NCI-H526 (cell line): ENCODE measurements at regions not wholly inside any gene's neighbourhood (a gene's known extent, or its start where the extent isn't known, plus 50 kb on each side); places are given as distances from the start of the nearest gene placed in this dataset.
"Not testable (repeated sequence)": the region's sequence is repeated elsewhere in the genome, so short reads cannot be mapped to it uniquely, and the experiment has no call there.

Experiments
- DNase-seq, 2 experiments: peaks; one replicate each; lab custom pipeline; 2025; lab: John Stamatoyannopoulos, UW

DNA sequence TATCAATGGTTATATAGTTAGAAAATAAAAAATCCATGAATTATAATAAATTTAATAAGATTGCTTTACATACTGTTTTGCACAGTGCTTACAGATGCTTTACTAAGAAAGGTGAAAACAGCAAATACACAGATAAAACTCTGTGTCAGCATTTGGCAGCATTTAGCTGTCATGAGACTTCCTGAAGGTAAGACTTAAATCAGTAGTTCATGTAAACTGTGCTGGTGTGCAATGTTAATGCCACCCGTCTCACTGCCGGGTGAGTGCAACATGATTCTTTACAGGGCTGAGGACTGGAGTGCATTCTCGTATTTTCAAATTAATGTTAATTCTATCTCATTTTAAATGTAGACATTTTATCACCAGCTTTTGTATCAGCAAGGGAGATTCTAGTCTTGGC is 326.2 kb upstream of the POT1 start:
- DNase-seq: no peak

DNA sequence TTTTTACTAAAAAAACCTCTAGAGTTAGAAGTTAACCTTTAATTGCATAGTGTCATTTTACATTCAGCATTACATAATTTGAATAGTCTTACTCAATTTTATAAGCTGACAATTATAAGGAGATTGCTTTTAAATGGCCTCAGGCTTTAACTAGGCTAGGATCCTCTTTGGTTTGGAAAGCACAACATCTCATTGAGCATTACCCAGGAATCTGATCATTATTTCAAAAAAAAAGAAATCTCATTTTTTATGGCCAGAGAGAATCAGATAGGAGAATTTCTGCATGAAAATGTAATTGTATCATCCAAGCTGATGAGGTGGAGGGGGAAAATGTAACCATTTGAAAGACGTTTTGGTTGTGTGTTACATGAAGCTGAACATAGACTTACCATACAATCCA is 324.9 kb upstream of the POT1 start:
- DNase-seq: no peak

DNA sequence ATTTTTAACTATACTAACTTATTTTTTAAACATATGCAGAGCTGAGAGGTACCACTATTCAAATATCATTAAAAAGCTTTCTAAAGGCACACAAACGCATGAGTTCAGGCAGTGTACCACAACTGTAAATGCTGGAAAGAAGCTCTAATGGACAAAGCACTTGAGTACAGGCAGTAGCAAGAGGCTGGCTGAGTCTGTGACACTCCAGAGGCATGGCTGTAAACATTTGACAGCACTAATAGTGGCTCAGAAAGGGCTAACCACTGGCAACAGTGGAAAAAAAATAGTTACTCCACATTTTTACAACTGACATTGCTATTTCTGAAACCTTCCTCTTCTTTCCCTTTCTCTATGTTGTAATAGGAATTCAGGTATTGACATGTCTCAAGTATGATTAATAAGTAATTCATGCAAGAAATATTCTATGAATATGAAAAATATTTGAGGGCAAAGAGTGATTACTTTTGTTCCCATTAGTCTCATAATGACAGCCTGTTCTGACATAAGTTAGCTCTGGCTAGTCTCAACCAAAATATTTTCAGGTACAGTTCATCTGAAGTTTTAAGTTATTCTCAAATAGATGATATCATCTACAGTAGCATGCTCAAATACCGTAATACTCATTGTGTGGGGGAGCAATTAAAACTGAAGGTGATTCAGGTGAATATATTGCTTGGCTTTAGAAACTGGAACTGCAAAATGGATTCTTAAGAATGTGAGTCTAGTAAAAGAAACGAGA is 324.0 kb upstream of the POT1 start:
- DNase-seq: no peak

DNA sequence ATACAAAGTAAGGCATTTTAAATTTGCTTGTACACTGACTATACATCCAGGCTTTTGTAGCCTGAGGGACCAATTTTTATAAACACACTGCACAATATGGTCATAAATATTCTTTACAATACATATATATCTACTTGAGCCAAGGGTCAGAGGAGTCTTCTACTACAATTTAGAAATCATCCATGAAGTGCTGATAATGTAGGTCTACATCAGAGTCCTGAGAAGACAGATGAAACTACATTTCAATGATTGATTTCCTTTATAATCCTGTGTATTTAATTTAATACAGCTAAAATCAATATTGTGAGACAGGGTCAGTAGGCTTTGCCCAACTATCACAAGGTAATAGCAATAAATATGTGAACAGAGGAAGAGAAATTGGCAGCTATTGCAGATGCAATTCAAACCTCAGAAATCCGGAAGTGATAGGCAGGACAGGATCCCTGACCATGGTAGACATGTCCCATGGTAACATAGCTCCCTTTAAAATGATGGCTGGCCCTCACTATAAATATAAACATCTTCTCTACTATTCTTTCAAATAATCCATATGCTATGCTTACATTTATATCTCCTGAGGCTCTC is 318.0 kb upstream of the POT1 start:
- DNase-seq: no peak

DNA sequence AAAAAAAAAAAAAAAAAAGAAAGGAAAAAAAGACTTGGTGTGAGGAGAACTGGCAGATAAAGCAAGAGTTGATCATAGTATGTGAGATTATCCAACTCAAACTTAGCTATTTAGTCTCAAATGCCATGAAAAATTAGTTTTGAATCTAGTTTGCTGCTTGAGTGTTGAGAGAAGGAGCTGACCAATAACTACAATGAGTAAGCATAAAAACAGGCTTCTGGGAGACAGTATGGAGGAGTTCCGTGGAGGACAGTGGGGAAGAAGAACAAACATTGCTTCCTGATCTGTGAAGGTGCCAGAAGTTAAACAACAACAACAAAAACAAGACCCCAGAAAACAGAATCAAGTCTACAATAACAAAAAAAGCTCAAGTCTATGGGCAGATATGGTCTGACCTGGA is 317.1 kb upstream of the POT1 start:
- DNase-seq: no peak

DNA sequence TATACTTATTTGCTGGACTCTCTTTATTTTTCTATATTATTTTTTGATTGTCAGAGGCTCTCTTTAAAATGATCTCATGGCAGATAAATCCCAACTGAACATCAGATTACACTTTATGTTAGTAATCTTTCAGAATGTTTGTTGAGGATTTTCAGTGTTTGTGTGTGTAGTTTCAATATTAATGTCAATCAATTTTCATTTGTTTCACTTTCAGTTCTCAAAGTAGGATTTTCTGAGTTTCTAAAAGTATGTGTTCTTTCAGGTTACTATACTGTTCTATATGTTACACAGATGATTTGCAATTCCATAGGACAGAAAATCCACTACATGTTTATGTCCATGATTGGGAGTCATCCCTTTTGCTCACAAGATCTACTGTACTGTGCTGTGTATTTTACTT is 311.9 kb upstream of the POT1 start:
- no peak for DNase-seq

DNA sequence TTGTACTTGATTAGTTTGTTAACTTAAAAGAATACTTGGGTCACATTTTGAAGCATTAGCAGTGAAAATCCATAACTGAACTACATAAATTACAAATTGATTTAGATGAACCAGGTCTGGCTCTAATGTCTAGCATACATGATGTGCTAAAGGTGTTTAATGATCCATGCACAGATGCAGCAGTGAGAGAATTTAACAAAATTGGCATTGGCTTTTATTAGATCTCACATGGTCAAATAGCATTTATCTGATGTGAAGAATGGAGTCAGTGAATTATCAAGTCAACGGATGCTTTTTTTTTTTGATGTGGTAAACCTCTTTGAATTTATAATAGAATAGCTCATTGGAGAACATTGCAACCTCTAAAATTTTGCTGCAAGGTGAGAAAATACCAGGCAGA is 293.0 kb upstream of the POT1 start:
- no peak for DNase-seq

DNA sequence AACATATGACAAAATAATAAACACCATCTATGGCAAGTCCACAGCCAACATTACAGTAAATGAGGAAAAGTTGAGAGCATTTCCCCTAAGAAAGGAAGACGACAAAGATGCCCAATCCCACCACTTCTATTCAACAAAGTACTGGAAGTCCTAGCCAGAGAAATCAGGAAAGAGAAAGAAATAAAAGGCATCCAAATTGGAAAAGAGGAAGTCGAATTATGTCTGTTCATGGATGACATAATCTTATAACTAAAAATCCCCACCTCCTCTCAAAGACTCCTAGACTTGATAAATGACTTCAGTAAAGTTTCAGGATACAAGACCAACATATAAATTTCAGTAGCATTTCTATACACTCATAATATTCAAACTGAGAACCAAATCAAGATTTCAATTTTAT is 288.5 kb upstream of the POT1 start:
- DNase-seq: no peak

DNA sequence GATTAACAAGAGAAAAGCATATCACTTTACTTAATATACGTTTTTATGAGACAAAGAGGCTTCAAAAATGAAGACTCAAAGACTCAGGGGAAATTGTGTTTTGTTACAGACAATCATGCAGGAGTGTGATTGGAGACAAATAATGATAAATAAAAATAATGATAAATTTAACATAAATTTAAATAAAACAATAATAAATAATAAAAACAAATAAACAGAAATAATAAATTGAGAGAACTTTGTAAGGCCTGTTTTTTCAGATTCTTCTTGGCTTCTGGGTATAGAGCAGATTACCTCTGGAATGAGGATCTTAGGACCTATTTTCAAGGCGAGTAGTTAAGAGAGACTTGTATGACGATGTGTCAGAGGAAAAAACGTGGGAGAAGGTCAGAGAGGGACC is 271.4 kb upstream of the POT1 start:
- DNase-seq: no peak

DNA sequence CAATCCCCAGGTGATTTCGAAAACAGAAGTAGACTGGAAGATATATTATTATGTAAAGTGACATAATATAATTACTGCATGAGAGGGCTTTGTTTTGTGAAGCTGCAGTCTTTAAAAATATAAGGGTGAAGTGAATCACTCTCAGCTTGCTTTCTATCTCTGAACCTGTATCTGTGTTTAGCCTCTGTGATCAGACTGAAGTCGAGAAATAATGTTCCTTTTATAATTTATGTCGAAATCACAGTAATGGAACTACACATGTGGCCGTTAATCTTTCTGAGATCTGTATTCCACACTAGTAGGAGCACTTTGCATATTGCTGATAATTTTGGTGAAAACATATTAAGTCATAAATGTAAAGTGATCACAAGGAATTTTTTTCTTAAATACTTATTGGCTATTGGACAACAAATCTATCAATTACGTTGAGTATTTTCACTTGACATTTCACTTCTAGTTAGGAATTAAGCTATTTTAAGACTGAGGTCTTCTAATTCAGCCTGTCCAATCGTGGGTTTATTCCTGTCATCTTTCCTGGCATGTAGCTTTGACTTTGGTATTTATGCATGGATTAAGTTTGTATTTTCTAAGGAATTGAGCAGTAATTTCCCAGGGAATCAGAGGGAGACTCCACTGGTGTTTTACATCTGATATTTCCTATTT is 268.2 kb upstream of the POT1 start:
- DNase-seq: no peak

DNA sequence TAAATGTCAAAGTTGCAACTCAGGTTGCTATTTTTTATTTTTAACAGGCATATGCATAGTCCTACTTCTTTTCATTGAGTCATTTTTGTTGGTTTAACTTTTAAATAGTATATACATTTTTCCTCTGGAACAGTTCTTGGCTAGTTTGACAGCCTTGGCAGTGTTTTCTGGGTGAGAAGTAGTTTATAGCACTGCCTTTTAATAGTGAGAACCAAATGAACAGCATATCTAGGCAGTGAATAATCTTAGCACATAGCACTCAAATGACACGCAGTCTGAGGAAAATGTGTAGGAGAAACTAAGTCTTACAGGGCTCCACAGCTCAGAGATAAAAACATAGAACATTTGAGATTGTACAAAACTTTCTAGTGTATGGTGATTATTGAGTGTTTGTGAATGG is 265.5 kb upstream of the POT1 start:
- no peak for DNase-seq

DNA sequence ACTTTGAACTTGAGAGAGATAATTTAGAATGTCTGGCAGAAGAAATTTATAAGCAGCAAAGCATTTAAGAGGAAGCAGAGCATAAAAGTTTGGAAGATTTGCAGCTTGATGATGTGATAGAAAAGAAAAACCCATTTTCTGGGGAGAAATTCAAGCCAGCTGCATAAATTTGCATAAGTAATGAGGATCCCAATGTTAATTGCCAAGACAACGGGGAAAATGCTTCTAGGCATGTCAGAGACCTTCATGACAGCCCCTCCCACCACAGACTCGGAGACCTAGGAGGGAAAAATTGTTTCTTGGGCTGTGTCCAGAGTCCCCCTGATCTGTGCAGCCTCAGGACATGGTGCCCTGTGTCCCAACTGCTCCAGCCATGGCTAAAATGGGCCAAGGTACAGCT is 263.6 kb upstream of the POT1 start:
- DNase-seq: no peak

DNA sequence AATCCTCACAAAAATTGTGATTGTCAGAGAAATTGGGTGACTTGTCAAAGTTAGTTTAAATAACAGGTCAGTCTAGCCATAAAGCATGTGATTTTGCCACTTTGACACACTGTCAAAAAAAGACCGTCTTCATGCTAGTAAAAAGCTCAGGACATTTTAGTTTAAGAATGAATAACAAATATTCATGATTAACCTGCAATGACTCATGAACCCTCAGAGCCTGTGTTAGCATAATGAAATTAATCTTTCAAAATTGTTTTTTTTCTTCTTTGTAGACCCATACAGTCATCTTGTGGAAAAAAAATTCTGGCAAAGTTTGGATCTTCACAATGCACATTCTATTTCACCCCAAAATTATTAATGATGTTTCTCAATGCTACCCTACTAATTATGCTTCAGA is 255.2 kb upstream of the POT1 start:
- no peak for DNase-seq

DNA sequence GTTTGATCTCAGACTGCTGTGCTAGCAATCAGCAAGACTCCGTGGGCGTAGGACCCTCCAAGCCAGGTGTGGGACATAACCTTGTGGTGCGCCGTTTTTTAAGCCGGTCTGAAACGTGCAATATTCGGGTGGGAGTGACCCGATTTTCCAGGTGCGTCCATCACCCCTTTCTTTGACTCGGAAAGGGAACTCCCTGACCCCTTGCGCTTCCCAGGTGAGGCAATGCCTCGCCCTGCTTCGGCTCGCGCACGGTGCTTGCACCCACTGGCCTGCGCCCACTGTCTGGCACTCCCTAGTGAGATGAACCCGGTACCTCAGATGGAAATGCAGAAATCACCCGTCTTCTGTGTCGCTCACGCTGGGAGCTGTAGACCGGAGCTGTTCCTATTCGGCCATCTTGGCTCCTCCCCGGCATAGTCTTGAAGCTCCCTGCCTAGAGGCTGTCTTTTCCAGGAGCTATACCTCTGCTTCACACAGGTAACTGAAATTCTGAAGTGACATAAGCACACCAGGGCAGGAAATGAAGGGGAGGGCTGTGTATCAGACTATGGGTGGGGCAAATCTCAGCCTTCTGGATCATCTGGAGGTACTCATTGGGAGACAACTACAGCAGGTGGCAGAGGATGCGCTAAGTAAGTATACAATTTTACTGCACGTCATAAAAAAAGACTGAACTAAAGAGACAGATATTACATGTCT is 252.1 kb upstream of the POT1 start:
- not testable (repeated sequence) for DNase-seq

DNA sequence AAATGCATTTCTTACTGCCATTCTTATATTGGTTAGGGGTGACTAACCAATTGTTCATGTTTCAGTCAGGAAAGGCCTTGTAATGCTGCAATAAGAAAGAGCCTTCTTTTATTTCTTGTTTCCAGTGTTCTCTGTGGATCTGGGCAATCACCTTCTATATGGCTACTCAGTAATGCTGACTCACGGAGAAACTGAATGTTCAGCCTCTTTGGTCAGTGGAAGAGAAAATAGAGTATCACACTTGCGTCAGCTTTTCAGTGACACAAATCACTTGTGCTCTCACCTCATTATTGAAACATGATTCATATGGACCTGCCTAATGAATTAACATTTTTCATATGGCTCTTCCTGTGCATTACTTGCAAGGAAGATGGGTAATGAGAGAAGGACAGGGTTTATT is 243.9 kb upstream of the POT1 start:
- DNase-seq: no peak

DNA sequence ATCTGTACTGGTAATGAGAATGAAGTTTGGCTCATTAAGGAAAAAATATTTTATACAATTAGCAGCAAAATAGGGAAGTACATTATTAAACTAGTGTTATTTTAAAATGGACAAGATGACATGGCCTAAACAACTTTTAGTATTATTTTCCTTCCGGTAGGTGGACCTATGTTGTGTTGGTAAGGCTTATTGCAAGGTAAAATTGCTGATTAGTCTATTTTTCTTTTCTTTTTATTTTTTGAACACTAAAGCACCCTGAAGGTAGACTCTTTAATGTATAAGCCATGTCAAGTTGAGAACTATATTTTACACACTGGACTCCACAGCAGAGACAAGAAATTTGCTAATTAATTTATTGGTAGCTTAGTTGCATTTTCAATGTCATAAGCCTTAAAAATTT is 239.5 kb upstream of the POT1 start:
- DNase-seq: no peak

DNA sequence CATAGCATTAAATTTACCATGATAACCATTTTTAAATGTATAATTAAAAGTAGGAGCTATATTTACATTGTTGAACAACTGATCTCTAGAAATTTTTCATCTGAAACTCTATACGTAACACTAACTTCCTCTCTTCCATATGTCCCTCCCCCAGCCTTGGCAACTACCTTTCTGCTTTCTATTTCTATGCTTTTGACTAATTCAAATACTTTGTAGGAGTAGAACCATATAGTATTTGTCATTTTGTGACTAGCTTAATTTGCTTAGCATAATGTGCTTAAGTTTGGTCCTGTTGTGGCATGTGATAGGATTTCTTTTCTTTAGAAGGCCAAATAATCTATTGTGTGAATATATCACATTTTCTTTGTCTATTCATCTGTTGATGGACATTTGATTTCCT is 225.3 kb upstream of the POT1 start:
- no peak for DNase-seq

DNA sequence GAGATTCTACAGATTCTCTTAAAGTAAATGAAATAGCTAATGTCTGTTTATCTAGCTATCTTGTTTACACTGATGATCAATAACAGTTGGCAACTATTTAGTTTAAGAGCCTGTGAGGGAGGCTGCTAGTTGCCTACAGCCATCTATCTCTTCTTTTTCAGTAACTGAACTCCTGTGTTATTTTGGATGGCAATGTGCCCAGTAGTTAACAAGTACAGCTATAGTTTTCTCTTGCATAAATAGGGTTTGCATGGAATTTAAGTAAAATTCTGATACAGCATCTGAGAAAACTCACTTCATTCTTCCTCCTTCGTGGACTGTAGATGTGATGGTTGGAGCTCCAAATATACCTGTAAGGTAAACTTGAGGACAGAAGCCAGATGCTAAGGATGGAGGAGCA is 219.5 kb upstream of the POT1 start:
- DNase-seq: no peak

DNA sequence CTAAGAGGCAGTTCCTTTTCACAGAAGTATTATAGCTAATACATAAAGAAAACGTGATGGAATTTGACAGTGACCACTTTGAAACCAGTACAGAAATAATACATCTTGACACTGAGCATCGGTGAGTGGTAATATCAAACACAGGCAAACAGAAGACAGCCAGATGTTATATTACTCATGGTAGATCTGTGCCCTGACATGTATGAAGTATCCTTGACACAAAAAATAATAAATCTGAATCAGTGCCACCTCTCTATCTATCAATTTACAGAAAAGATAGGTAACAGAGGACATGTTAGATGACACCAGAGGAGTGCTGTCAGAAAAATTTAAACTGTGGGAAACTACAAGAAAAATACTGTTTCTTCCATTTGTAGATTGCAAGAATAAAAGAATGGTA is 217.4 kb upstream of the POT1 start:
- DNase-seq: no peak

DNA sequence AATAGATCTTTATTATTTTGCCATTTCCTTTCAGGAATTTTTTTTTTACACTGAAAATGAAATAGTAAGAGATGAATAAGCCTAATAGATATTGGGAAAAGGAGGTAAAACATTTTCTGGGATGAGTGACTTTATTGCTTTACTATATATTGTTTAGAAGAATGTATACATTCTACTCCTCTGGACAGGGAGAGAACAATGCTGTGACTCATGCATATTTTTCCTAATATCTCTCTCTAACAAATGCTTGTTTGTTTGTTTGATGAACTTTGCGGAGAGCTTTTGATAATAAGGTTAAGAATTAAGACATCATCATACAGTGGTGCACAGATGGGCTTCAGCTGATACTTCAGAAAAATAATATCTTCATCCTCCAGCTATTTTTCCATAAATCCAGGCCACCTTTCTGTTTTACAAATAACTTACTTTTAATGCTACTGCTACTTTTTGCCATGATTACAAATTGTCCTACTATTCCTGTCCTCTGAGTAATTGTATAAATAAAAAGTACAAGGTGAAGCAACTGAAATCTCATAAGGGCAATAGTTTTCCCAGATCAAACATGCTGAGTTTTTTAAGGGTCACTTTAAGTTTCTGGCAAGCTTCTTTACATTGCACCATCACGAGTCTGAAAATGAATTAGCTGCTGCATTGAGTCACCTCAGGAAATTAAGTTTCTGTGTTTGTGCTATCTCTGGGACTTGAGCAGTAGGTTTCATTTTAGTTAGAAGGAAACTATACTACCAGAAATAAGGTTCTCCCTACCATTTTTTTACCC is 207.3 kb upstream of the POT1 start:
- DNase-seq: no peak

DNA sequence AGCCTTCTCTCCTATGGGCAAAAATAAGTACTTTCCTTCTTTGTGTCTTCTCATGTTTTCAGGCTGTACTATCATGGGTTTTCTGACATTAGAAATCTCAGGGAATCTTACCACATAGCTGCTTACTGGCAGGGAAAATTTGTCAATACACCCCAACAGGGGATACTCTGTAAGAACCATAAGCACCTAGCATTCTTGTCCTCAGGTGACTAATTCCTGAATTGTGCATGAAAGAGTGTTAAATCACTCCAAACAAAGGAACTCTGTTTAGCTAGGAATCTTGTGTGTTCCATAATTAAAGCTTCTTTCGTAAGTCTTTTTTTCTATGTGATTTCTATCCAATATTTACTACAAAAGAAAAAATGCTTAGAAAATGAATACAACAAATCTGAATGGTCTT is 206.7 kb upstream of the POT1 start:
- DNase-seq: no peak

DNA sequence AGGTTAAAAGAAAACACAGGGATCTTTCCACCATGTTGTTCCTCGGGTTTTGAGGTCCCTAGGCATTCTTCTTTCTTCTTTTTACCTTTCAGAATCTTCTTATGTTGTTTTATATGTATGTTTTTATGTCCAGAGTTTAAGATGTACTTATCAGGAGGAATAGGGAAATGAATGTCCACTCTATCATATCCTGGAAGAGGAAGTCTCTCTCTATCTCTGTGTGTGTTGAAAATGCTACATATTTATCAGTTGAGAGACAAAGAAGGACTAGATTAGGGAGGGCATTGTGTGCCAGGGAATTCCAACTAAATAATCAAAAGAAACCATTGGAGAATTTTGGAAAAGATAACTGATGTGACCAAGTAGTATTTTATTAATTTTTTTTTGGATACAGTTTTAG is 200.5 kb upstream of the POT1 start:
- no peak for DNase-seq
